K562 (cell line): ENCODE measurements at regions not wholly inside any gene's neighbourhood (a gene's known extent, or its start where the extent isn't known, plus 50 kb on each side); places are given as distances from the start of the nearest gene placed in this dataset.

Experiments
- ATAC-seq: fragments of 200-7000 bp; cut with Tn5 transposase; 3 replicates; pipeline ENCODE4 v1.9.1; 2020; ENCODE audit warnings: moderate library complexity
- BruUV-seq: library from RNA; stranded (reverse); fragments of 400-500 nt; replicated peaks from 2 replicates; lab custom pipeline; 2021; lab: Mats Ljungman, UMichigan
- CTCF ChIA-PET: fragments of 300-600 bp; formaldehyde crosslinking; extraction: SDS; loops from one replicate; lab custom pipeline; 2021; ENCODE audit warnings: low intra/inter-chr PET ratio; lab: Yijun Ruan, JAX
- POLR2A ChIA-PET: fragments of 300-600, 350-650 bp; sonication (Branson Sonifier 250); formaldehyde crosslinking; extraction: SDS; loops from one replicate; lab custom pipeline; 2021; ENCODE audit warnings: antibody characterized with exemption, inconsistent platforms; lab: Yijun Ruan, JAX
- DNase-seq, 4 experiments: peaks; one replicate each; pipeline versions ENCODE4 v3.0.0 to v3.0.0-alpha.2; 2011 to 2018; ENCODE audit warnings: low spot score in 3 of 4, mixed read lengths in 3 of 4; ENCODE audit errors: extremely low read depth in 1 of 4
- FAIRE-seq: peaks from 2 replicates; lab custom pipeline; 2011; peaks lifted over from hg19 to GRCh38; lab: Jason Lieb, UNC
- H2AFZ ChIP-seq: 2 replicates; pipeline ENCODE4 v1.6.0; 2011; ENCODE audit warnings: low read depth, low read length, control low read depth, inconsistent platforms
- H3K27ac ChIP-seq: fragments of 200-600 bp; 3 replicates; pipeline ENCODE4 v1.8.0; 2011; ENCODE audit warnings: low read depth, mild to moderate bottlenecking, control low read depth, inconsistent platforms, low read length, moderate library complexity, mixed read lengths; ENCODE audit errors: extremely low read depth
- H3K27me3 ChIP-seq, 2 experiments: fragments of 300-600 bp in 1 of 2; 2 replicates in 1 of 2; 3 replicates in 1 of 2; pipeline versions ENCODE4 v1.6.0 to v1.8.0; 2011; ENCODE audit warnings: inconsistent platforms in 2 of 2, low read length in 2 of 2, mild to moderate bottlenecking in 1 of 2, mixed read lengths in 1 of 2, moderate library complexity in 1 of 2; ENCODE audit not compliant: control insufficient read depth in 2 of 2, insufficient read depth in 2 of 2
- H3K36me3 ChIP-seq: fragments of 300-600 bp; 3 replicates; pipeline ENCODE4 v1.8.0; 2011; ENCODE audit warnings: mild to moderate bottlenecking, low read length, inconsistent platforms; ENCODE audit not compliant: control insufficient read depth, insufficient read depth
- H3K4me1 ChIP-seq, 2 experiments: fragments of 200-600 bp in 1 of 2; replicated peaks in 1 of 2; 2 replicates in 1 of 2; 3 replicates in 1 of 2; pipeline versions ENCODE4 v1.5.1 to v1.8.0; 2011; ENCODE audit warnings: inconsistent platforms in 2 of 2, low read length in 2 of 2, mild to moderate bottlenecking in 1 of 2, mixed read lengths in 1 of 2, moderate library complexity in 1 of 2; ENCODE audit not compliant: control insufficient read depth in 2 of 2, insufficient read depth in 2 of 2
- H3K4me2 ChIP-seq: 2 replicates; pipeline ENCODE4 v1.6.1; 2011; ENCODE audit warnings: low read length, control low read depth, inconsistent platforms, mixed read lengths; ENCODE audit not compliant: insufficient read depth
- H3K4me3 ChIP-seq: fragments of 200-600 bp; sonication (generic), shearing (Covaris generic); 2 replicates; pipeline ENCODE4 v1.5.1; 2016; ENCODE audit warnings: control low read depth, inconsistent platforms
- H3K79me2 ChIP-seq: fragments of 200-600 bp; 3 replicates; pipeline ENCODE4 v1.8.0; 2011; ENCODE audit warnings: low read length, inconsistent platforms; ENCODE audit not compliant: control insufficient read depth, insufficient read depth
- H3K9ac ChIP-seq, 2 experiments: 2 replicates each; pipeline versions ENCODE4 v1.6.0 to v1.6.1; 2011; ENCODE audit warnings: low read depth in 2 of 2, low read length in 2 of 2, control low read depth in 1 of 2, inconsistent platforms in 1 of 2, mild to moderate bottlenecking in 1 of 2, mixed read lengths in 1 of 2; ENCODE audit not compliant: insufficient read depth in 1 of 2
- H3K9me1 ChIP-seq: one replicate; pipeline ENCODE4 v1.6.0; 2011; ENCODE audit warnings: inconsistent platforms, mild to moderate bottlenecking, low read length, moderate library complexity; ENCODE audit not compliant: control insufficient read depth, insufficient read depth
- H3K9me3 ChIP-seq: replicated peaks from 2 replicates; pipeline ENCODE4 v1.5.1; 2011; ENCODE audit warnings: low read depth, low read length, inconsistent platforms; ENCODE audit not compliant: control insufficient read depth, insufficient read depth
- H4K20me1 ChIP-seq: replicated peaks from 2 replicates; pipeline ENCODE4 v1.6.1; 2011; ENCODE audit warnings: low read length, inconsistent platforms, mixed read lengths; ENCODE audit not compliant: control insufficient read depth, insufficient read depth
- CBX2 ChIP-seq: fragments of 200-600 bp; sonication (generic); IDR thresholded peaks from one replicate; pipeline ENCODE4 v1.6.1; 2012; ENCODE audit warnings: mild to moderate bottlenecking, low read length, inconsistent platforms; ENCODE audit not compliant: insufficient read depth, poor library complexity, severe bottlenecking
- CBX8 ChIP-seq: fragments of 200-600 bp; sonication (generic); IDR thresholded peaks from 2 replicates; pipeline ENCODE4 v1.6.1; 2012; ENCODE audit warnings: borderline replicate concordance, mixed run types, low read depth, mild to moderate bottlenecking, moderate library complexity, mixed read lengths, low read length, control low read depth, inconsistent platforms; ENCODE audit not compliant: poor library complexity, severe bottlenecking; ENCODE audit errors: extremely low read depth
- ETV5 ChIP-seq: sonication (generic); formaldehyde crosslinking; IDR thresholded peaks from 2 replicates; pipeline ENCODE4 v1.4.0; 2020; ENCODE audit warnings: low read depth, mild to moderate bottlenecking, missing genetic modification reagents
- HDAC6 ChIP-seq: IDR thresholded peaks from 2 replicates; pipeline ENCODE4 v1.6.1; 2012; ENCODE audit warnings: low read depth, mild to moderate bottlenecking, control low read depth, inconsistent platforms, low read length, moderate library complexity
- HNRNPL ChIP-seq: fragments of 200-400 bp; formaldehyde crosslinking; IDR thresholded peaks from 2 replicates; pipeline ENCODE4 v1.6.1; 2017; ENCODE audit warnings: low read depth, mild to moderate bottlenecking, low read length
- PTRF ChIP-seq: fragments of 450-650 bp; IDR thresholded peaks from 2 replicates; pipeline ENCODE4 v1.6.1; 2016; ENCODE audit warnings: mild to moderate bottlenecking, missing genetic modification characterization, missing compliant biosample characterization
- RB1 ChIP-seq: fragments of 450-650 bp; IDR thresholded peaks from 2 replicates; pipeline ENCODE4 v1.6.1; 2017; ENCODE audit warnings: low read depth, mild to moderate bottlenecking
- RBM17 ChIP-seq: fragments of 200-400 bp; formaldehyde crosslinking; IDR thresholded peaks from 2 replicates; pipeline ENCODE4 v1.6.1; 2017; ENCODE audit warnings: low read depth, mild to moderate bottlenecking, low read length, borderline replicate concordance
- ZC3H11A ChIP-seq: IDR thresholded peaks from 2 replicates; pipeline ENCODE4 v1.6.1; 2012; ENCODE audit warnings: low read depth, low read length, improper control_type of control experiment
- ZKSCAN3 ChIP-seq: fragments of 250-450 bp; sonication (Bioruptor Pico); IDR thresholded peaks from 2 replicates; pipeline ENCODE4 v1.4.0; 2020
- WGBS: fragments of 100-300 bp; shearing (Covaris generic); methylation state at CpG from one replicate; pipeline ENCODE4 v1.1.6; 2016; ENCODE audit warnings: low coverage, mixed read lengths; ENCODE audit not compliant: insufficient coverage; ENCODE audit errors: missing lambda C conversion rate; 5-methylcytosine and 5-hydroxymethylcytosine counted together
- in situ Hi-C: fragments of 300-500 bp; cut with MboI; formaldehyde crosslinking; loops from 4 replicates; pipeline ENCODE4 v1.15.0; 2018; ENCODE audit warnings: inconsistent platforms, mixed read lengths
- intact Hi-C: fragments of 100-400 bp; cut with micrococcal nuclease; formaldehyde crosslinking; loops from 2 replicates; pipeline ENCODE4 v1.14.2; 2022
- TF ChIP-seq, protein P1 (sequence below): sonication (generic); formaldehyde crosslinking; IDR thresholded peaks from 2 replicates; pipeline ENCODE4 v1.8.1; 2023; ENCODE audit warnings: mild to moderate bottlenecking, missing genetic modification reagents

DNA sequence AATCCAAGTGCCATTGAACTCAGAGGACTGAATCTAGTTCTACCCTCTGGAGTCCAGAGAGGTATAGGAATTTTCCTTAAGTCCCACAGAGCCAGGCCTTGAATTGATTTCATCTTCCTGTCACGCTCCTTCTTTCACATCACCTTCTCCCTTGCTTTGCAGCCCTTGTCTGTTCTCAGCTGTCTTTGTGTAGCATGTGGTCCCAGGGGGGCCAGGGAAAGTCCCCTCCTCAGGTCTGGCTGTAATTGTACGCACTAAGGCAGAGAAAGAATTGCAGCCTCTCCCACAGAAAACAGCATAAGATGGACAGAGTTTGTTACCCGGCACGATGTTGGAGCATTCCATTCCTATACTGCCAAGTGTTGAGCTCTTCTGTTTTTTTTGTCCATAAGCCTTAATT is 153.6 kb downstream of the FAM78B start:
- TF ChIP-seq RB1, result no peak
- TF ChIP-seq CBX8, result no peak
- TF ChIP-seq RBM17, result no peak
- TF ChIP-seq ETV5 (CRISPR knock-in tag), result no peak
- TF ChIP-seq PTRF, result no peak
- TF ChIP-seq ZC3H11A, result no peak
- TF ChIP-seq, protein P1, sequence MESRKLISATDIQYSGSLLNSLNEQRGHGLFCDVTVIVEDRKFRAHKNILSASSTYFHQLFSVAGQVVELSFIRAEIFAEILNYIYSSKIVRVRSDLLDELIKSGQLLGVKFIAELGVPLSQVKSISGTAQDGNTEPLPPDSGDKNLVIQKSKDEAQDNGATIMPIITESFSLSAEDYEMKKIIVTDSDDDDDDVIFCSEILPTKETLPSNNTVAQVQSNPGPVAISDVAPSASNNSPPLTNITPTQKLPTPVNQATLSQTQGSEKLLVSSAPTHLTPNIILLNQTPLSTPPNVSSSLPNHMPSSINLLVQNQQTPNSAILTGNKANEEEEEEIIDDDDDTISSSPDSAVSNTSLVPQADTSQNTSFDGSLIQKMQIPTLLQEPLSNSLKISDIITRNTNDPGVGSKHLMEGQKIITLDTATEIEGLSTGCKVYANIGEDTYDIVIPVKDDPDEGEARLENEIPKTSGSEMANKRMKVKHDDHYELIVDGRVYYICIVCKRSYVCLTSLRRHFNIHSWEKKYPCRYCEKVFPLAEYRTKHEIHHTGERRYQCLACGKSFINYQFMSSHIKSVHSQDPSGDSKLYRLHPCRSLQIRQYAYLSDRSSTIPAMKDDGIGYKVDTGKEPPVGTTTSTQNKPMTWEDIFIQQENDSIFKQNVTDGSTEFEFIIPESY (CRISPR knock-in tag), result no peak
- no peak for TF ChIP-seq CBX2
- no peak for TF ChIP-seq HDAC6
- TF ChIP-seq ZKSCAN3 (CRISPR knock-in tag), result no peak
- no peak for TF ChIP-seq HNRNPL
- TF ChIP-seq, all 486 proteins: peak for 0
- 0% methylated on average over 4 of the region's 4 CpGs for WGBS
- H3K9ac ChIP-seq, result no peak overlapping the region
- intact Hi-C loops (no loop called here), in situ Hi-C loops (loop anchor here (25.0 kb wide), 1 partner anchor 1674 kb away; no protein-coding TSS in a partner anchor)
- H3K27me3 ChIP-seq, result peaks cover 0 to 3% of the 10 kb centered on the region in 2 experiments; a peak in 1 of 5 replicates
- no peak overlapping the region for H3K4me2 ChIP-seq
- CTCF ChIA-PET, result no interaction called here
- no peak for FAIRE-seq
- H2AFZ ChIP-seq, result no peak overlapping the region
- no peaks in the 10 kb centered on the region for H4K20me1 ChIP-seq
- H3K9me3 ChIP-seq, result no peaks in the 10 kb centered on the region
- no peak for DNase-seq
- no peak for ATAC-seq
- H3K36me3 ChIP-seq, result no peaks in the 10 kb centered on the region
- POLR2A ChIA-PET, result interaction anchor here (0.9 kb wide), 1 partner anchor 9 kb away, joined by 4 read pairs; no protein-coding TSS in a partner anchor
- no peaks in the 10 kb centered on the region for H3K79me2 ChIP-seq
- no peak overlapping the region for H3K27ac ChIP-seq
- H3K4me1 ChIP-seq, result no peaks in the 10 kb centered on the region
- H3K4me3 ChIP-seq, result no peak overlapping the region
- BruUV-seq, result no TSS peak
- no peaks in the 10 kb centered on the region for H3K9me1 ChIP-seq
